Endothelial cell of umbilical vein (primary cell): ENCODE measurements at regions not wholly inside any gene's neighbourhood (a gene's known extent, or its start where the extent isn't known, plus 50 kb on each side); places are given as distances from the start of the nearest gene placed in this dataset.

Experiments
- EZH2 ChIP-seq: IDR thresholded peaks from 2 replicates; pipeline ENCODE4 v1.6.1; 2012; ENCODE audit warnings: borderline replicate concordance, low read depth, mild to moderate bottlenecking, moderate library complexity, low read length, inconsistent platforms; ENCODE audit not compliant: severe bottlenecking
- FOS ChIP-seq: IDR thresholded peaks from 2 replicates; pipeline ENCODE4 v1.6.1; 2011; ENCODE audit warnings: mild to moderate bottlenecking, low read length, moderate library complexity, borderline replicate concordance; ENCODE audit not compliant: insufficient read depth
- POLR2A ChIP-seq: IDR thresholded peaks from 2 replicates; pipeline ENCODE4 v1.6.1; 2012; ENCODE audit warnings: low read depth, mild to moderate bottlenecking, control low read depth, low read length
- POLR2AphosphoS5 ChIP-seq: IDR thresholded peaks from 2 replicates; pipeline ENCODE4 v1.6.1; 2012; ENCODE audit warnings: low read depth, mild to moderate bottlenecking, control low read depth, low read length, moderate library complexity; ENCODE audit not compliant: insufficient read depth
- TF ChIP-seq, protein P1 (sequence below), 2 donors: IDR thresholded peaks; 1 replicate in 1 of 2; 2 replicates in 1 of 2; pipeline ENCODE4 v1.5.1; 2011; ENCODE audit warnings: low read length in 2 of 2, mild to moderate bottlenecking in 2 of 2, moderate library complexity in 2 of 2, control low read depth in 1 of 2, inconsistent platforms in 1 of 2, low read depth in 1 of 2; ENCODE audit not compliant: insufficient read depth in 1 of 2; ENCODE audit errors: extremely low read depth in 1 of 2
- TF ChIP-seq, protein P2 (sequence below): IDR thresholded peaks from 2 replicates; pipeline ENCODE4 v1.6.1; 2011; ENCODE audit not compliant: insufficient read depth, insufficient read length

DNA sequence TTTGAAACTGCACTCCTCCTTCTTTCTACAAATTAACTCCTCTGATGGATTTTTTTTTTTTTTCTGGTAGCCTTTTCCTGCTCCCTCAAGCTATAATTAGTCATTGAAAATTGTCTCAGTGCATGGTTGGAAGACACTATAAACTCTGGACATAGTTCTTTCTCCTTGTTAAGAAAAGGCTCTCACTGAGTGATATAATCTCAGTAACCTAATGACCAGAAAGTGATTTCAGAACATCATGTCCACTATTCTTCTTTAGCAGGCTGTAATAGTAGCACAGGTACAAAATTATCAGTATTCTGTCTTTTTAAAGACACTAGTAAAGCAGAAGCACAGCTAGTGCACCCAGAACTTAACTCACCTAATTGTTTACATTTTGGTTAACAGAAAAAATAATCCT, 752.6 kb upstream of the PHF14 start:
- TF ChIP-seq POLR2A (no peak), FOS (no peak), EZH2 (no peak), POLR2AphosphoS5 (no peak)
- TF ChIP-seq, protein P1, sequence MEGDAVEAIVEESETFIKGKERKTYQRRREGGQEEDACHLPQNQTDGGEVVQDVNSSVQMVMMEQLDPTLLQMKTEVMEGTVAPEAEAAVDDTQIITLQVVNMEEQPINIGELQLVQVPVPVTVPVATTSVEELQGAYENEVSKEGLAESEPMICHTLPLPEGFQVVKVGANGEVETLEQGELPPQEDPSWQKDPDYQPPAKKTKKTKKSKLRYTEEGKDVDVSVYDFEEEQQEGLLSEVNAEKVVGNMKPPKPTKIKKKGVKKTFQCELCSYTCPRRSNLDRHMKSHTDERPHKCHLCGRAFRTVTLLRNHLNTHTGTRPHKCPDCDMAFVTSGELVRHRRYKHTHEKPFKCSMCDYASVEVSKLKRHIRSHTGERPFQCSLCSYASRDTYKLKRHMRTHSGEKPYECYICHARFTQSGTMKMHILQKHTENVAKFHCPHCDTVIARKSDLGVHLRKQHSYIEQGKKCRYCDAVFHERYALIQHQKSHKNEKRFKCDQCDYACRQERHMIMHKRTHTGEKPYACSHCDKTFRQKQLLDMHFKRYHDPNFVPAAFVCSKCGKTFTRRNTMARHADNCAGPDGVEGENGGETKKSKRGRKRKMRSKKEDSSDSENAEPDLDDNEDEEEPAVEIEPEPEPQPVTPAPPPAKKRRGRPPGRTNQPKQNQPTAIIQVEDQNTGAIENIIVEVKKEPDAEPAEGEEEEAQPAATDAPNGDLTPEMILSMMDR (IDR thresholded peaks at IDR 0.05; ENCODE audit: extremely low read depth in 1 of 2, insufficient read depth in 1 of 2, low read depth in 1 of 2, low read length in 2 of 2), result no peak
- TF ChIP-seq, protein P2, sequence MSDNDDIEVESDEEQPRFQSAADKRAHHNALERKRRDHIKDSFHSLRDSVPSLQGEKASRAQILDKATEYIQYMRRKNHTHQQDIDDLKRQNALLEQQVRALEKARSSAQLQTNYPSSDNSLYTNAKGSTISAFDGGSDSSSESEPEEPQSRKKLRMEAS, result no peak
